K562 (cell line): ENCODE measurements at regions not wholly inside any gene's neighbourhood (a gene's known extent, or its start where the extent isn't known, plus 50 kb on each side); places are given as distances from the start of the nearest gene placed in this dataset.

ENCODE experiments used
- ATAC-seq: fragments of 200-7000 bp; cut with Tn5 transposase; 3 replicates; pipeline ENCODE4 v1.9.1; 2020; ENCODE audit warnings: moderate library complexity
- BruUV-seq: library from RNA; stranded (reverse); fragments of 400-500 nt; replicated peaks from 2 replicates; lab custom pipeline; 2021; lab: Mats Ljungman, UMichigan
- CTCF ChIA-PET: fragments of 300-600 bp; formaldehyde crosslinking; extraction: SDS; loops from one replicate; lab custom pipeline; 2021; ENCODE audit warnings: low intra/inter-chr PET ratio; lab: Yijun Ruan, JAX
- POLR2A ChIA-PET: fragments of 300-600, 350-650 bp; sonication (Branson Sonifier 250); formaldehyde crosslinking; extraction: SDS; loops from one replicate; lab custom pipeline; 2021; ENCODE audit warnings: antibody characterized with exemption, inconsistent platforms; lab: Yijun Ruan, JAX
- DNase-seq, 4 experiments: peaks; one replicate each; pipeline versions ENCODE4 v3.0.0 to v3.0.0-alpha.2; 2011 to 2018; ENCODE audit warnings: low spot score in 3 of 4, mixed read lengths in 3 of 4; ENCODE audit errors: extremely low read depth in 1 of 4
- FAIRE-seq: peaks from 2 replicates; lab custom pipeline; 2011; peaks lifted over from hg19 to GRCh38; lab: Jason Lieb, UNC
- H2AFZ ChIP-seq: 2 replicates; pipeline ENCODE4 v1.6.0; 2011; ENCODE audit warnings: low read depth, low read length, control low read depth, inconsistent platforms
- H3K27ac ChIP-seq: fragments of 200-600 bp; 3 replicates; pipeline ENCODE4 v1.8.0; 2011; ENCODE audit warnings: low read depth, mild to moderate bottlenecking, control low read depth, inconsistent platforms, low read length, moderate library complexity, mixed read lengths; ENCODE audit errors: extremely low read depth
- H3K27me3 ChIP-seq, 2 experiments: fragments of 300-600 bp in 1 of 2; 2 replicates in 1 of 2; 3 replicates in 1 of 2; pipeline versions ENCODE4 v1.6.0 to v1.8.0; 2011; ENCODE audit warnings: inconsistent platforms in 2 of 2, low read length in 2 of 2, mild to moderate bottlenecking in 1 of 2, mixed read lengths in 1 of 2, moderate library complexity in 1 of 2; ENCODE audit not compliant: control insufficient read depth in 2 of 2, insufficient read depth in 2 of 2
- H3K36me3 ChIP-seq: fragments of 300-600 bp; 3 replicates; pipeline ENCODE4 v1.8.0; 2011; ENCODE audit warnings: mild to moderate bottlenecking, low read length, inconsistent platforms; ENCODE audit not compliant: control insufficient read depth, insufficient read depth
- H3K4me1 ChIP-seq, 2 experiments: fragments of 200-600 bp in 1 of 2; replicated peaks in 1 of 2; 2 replicates in 1 of 2; 3 replicates in 1 of 2; pipeline versions ENCODE4 v1.5.1 to v1.8.0; 2011; ENCODE audit warnings: inconsistent platforms in 2 of 2, low read length in 2 of 2, mild to moderate bottlenecking in 1 of 2, mixed read lengths in 1 of 2, moderate library complexity in 1 of 2; ENCODE audit not compliant: control insufficient read depth in 2 of 2, insufficient read depth in 2 of 2
- H3K4me2 ChIP-seq: 2 replicates; pipeline ENCODE4 v1.6.1; 2011; ENCODE audit warnings: low read length, control low read depth, inconsistent platforms, mixed read lengths; ENCODE audit not compliant: insufficient read depth
- H3K4me3 ChIP-seq: fragments of 200-600 bp; sonication (generic), shearing (Covaris generic); 2 replicates; pipeline ENCODE4 v1.5.1; 2016; ENCODE audit warnings: control low read depth, inconsistent platforms
- H3K79me2 ChIP-seq: fragments of 200-600 bp; 3 replicates; pipeline ENCODE4 v1.8.0; 2011; ENCODE audit warnings: low read length, inconsistent platforms; ENCODE audit not compliant: control insufficient read depth, insufficient read depth
- H3K9ac ChIP-seq, 2 experiments: 2 replicates each; pipeline versions ENCODE4 v1.6.0 to v1.6.1; 2011; ENCODE audit warnings: low read depth in 2 of 2, low read length in 2 of 2, control low read depth in 1 of 2, inconsistent platforms in 1 of 2, mild to moderate bottlenecking in 1 of 2, mixed read lengths in 1 of 2; ENCODE audit not compliant: insufficient read depth in 1 of 2
- H3K9me1 ChIP-seq: one replicate; pipeline ENCODE4 v1.6.0; 2011; ENCODE audit warnings: inconsistent platforms, mild to moderate bottlenecking, low read length, moderate library complexity; ENCODE audit not compliant: control insufficient read depth, insufficient read depth
- H3K9me3 ChIP-seq: replicated peaks from 2 replicates; pipeline ENCODE4 v1.5.1; 2011; ENCODE audit warnings: low read depth, low read length, inconsistent platforms; ENCODE audit not compliant: control insufficient read depth, insufficient read depth
- H4K20me1 ChIP-seq: replicated peaks from 2 replicates; pipeline ENCODE4 v1.6.1; 2011; ENCODE audit warnings: low read length, inconsistent platforms, mixed read lengths; ENCODE audit not compliant: control insufficient read depth, insufficient read depth
- CBX3 ChIP-seq, 2 experiments: IDR thresholded peaks; 1 replicate in 1 of 2; 2 replicates in 1 of 2; pipeline ENCODE4 v1.6.1; 2012; ENCODE audit warnings: inconsistent platforms in 2 of 2, low read length in 2 of 2, borderline replicate concordance in 1 of 2, control low read depth in 1 of 2
- ESRRB ChIP-seq: fragments of 250-450 bp; sonication (Bioruptor Pico); IDR thresholded peaks from 2 replicates; pipeline ENCODE4 v1.5.0; 2020; ENCODE audit warnings: mild to moderate bottlenecking, moderate library complexity, borderline replicate concordance
- NBN ChIP-seq: fragments of 450-650 bp; IDR thresholded peaks from 2 replicates; pipeline ENCODE4 v1.6.1; 2016; ENCODE audit warnings: low read depth, mild to moderate bottlenecking
- NCOA6 ChIP-seq: fragments of 450-650 bp; IDR thresholded peaks from 2 replicates; pipeline ENCODE4 v1.6.1; 2017; ENCODE audit warnings: mild to moderate bottlenecking
- NELFE ChIP-seq: IDR thresholded peaks from 2 replicates; pipeline ENCODE4 v1.6.1; 2011; ENCODE audit warnings: mild to moderate bottlenecking; ENCODE audit not compliant: insufficient read depth, insufficient read length
- RFX1 ChIP-seq: fragments of 450-650 bp; IDR thresholded peaks from 2 replicates; pipeline ENCODE4 v1.6.1; 2016; ENCODE audit warnings: mild to moderate bottlenecking, moderate library complexity
- SAP30 ChIP-seq: fragments of 200-600 bp; sonication (generic); IDR thresholded peaks from 2 replicates; pipeline ENCODE4 v1.6.1; 2012; ENCODE audit warnings: borderline replicate concordance, low read depth, mild to moderate bottlenecking, moderate library complexity, low read length, control low read depth, inconsistent platforms; ENCODE audit not compliant: insufficient read depth, poor library complexity, severe bottlenecking
- SRSF7 ChIP-seq: fragments of 200-400 bp; formaldehyde crosslinking; optimal IDR thresholded peaks from 2 replicates; pipeline ENCODE3; 2017; ENCODE audit warnings: mild to moderate bottlenecking, low read depth, low read length
- STAT5A ChIP-seq: IDR thresholded peaks from 2 replicates; pipeline ENCODE4 v1.6.1; 2012; ENCODE audit warnings: low read length, inconsistent platforms, borderline replicate concordance
- ZKSCAN1 ChIP-seq: fragments of 150-350 bp; IDR thresholded peaks from 2 replicates; pipeline ENCODE4 v1.6.1; 2016; ENCODE audit warnings: low read depth, low read length
- ZNF134 ChIP-seq: fragments of 250-450 bp; sonication (Bioruptor Pico); conservative IDR thresholded peaks from 2 replicates; pipeline ENCODE4 v1.4.0; 2020
- ZNF561 ChIP-seq: fragments of 450-650 bp; formaldehyde crosslinking; conservative IDR thresholded peaks from 2 replicates; pipeline ENCODE4 v1.4.0; 2020; ENCODE audit warnings: mild to moderate bottlenecking, moderate library complexity
- ZNF668 ChIP-seq: fragments of 250-450 bp; sonication (Bioruptor Pico); IDR thresholded peaks from 2 replicates; pipeline ENCODE4 v1.8.0; 2022; ENCODE audit warnings: mild to moderate bottlenecking, inconsistent platforms
- WGBS: fragments of 100-300 bp; shearing (Covaris generic); methylation state at CpG from one replicate; pipeline ENCODE4 v1.1.6; 2016; ENCODE audit warnings: low coverage, mixed read lengths; ENCODE audit not compliant: insufficient coverage; ENCODE audit errors: missing lambda C conversion rate; 5-methylcytosine and 5-hydroxymethylcytosine counted together
- in situ Hi-C: fragments of 300-500 bp; cut with MboI; formaldehyde crosslinking; loops from 4 replicates; pipeline ENCODE4 v1.15.0; 2018; ENCODE audit warnings: inconsistent platforms, mixed read lengths
- intact Hi-C: fragments of 100-400 bp; cut with micrococcal nuclease; formaldehyde crosslinking; loops from 2 replicates; pipeline ENCODE4 v1.14.2; 2022
- TF ChIP-seq, protein P1 (sequence below): sonication (generic); formaldehyde crosslinking; IDR thresholded peaks from 2 replicates; pipeline ENCODE4 v1.8.0; 2023; ENCODE audit warnings: mild to moderate bottlenecking, missing genetic modification reagents
- TF ChIP-seq, protein P2 (sequence below), 3 experiments: fragments of 200-800 bp in 1 of 3; sonication (Bioruptor generic) in 1 of 3; sonication (generic) in 1 of 3; formaldehyde crosslinking in 1 of 3; IDR thresholded peaks; 2 replicates each; pipeline versions ENCODE4 v1.6.1 to v1.8.0; 2016 to 2022; ENCODE audit warnings: mild to moderate bottlenecking in 2 of 3, missing compliant biosample characterization in 2 of 3, missing genetic modification characterization in 2 of 3, missing genetic modification reagents in 1 of 3
- TF ChIP-seq, protein P3 (sequence below): sonication (generic); formaldehyde crosslinking; IDR thresholded peaks from 2 replicates; pipeline ENCODE4 v1.8.1; 2022; ENCODE audit warnings: missing genetic modification reagents
- TF ChIP-seq, protein P4 (sequence below): fragments of 450-650 bp; IDR thresholded peaks from 2 replicates; pipeline ENCODE4 v1.7.0; 2016; ENCODE audit warnings: borderline replicate concordance

DNA sequence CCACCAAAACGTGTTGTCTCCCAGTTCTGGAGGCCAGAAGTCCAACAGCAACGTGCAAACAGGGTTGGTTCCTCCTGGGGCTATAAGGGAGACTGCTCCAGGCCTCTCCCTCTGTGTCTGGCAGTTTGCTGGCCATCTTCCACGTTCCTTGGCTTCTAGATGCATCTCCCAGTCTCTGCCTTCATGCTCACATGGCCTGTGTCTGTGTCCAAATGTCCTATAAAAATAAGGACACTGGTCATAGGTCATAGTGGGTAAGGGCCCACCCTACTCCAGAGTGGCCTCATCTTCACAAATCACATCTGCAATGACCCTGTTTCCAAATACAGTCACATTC lies 69.4 kb upstream of the TAF1B start (continued):
- TF ChIP-seq, protein P1, sequence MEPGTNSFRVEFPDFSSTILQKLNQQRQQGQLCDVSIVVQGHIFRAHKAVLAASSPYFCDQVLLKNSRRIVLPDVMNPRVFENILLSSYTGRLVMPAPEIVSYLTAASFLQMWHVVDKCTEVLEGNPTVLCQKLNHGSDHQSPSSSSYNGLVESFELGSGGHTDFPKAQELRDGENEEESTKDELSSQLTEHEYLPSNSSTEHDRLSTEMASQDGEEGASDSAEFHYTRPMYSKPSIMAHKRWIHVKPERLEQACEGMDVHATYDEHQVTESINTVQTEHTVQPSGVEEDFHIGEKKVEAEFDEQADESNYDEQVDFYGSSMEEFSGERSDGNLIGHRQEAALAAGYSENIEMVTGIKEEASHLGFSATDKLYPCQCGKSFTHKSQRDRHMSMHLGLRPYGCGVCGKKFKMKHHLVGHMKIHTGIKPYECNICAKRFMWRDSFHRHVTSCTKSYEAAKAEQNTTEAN (CRISPR knock-in tag), result no peak
- TF ChIP-seq STAT5A (no peak), ZNF561 (no peak)
- TF ChIP-seq, all 486 proteins: peak for 0

DNA sequence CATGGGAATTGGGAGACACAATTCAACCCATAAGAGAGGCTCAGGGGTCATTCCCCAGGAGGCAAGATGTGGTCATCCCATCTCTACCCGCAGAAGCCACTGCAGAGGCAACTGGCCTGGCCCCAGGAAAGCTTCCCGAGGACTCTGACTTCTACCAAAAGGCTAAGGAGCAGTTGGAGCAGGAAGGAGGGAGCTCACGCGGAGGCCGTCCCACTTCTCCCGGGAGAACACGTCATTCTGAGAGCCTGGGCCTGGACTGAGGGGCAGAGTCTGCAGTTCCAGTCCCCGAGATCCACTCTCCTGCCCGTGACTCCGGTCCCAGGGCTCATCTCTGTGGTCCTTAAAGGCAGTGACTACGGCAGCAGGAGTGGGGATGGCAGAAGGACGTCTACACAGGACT lies 69.0 kb upstream of the TAF1B start:
- Histone ChIP-seq H3K4me3 (no peak overlapping the region), H3K9me3 (no peaks in the 10 kb centered on the region), H3K79me2 (no peaks in the 10 kb centered on the region), H3K9me1 (peaks cover 4% of the 10 kb centered on the region), H3K4me1 (peaks cover 13 to 45% of the 10 kb centered on the region in 2 experiments; a peak in 4 of 5 replicates), H3K9ac (no peak overlapping the region), H2AFZ (no peak overlapping the region), H4K20me1 (0 out of 2 replicates have a peak, but pooled peaks cover 3% of the 10 kb centered on the region), H3K27me3 (peaks cover 0 to 4% of the 10 kb centered on the region in 2 experiments; a peak in 2 of 5 replicates), H3K4me2 (no peak overlapping the region), H3K36me3 (no peaks in the 10 kb centered on the region), H3K27ac (no peak overlapping the region)
- no peak for FAIRE-seq
- 45% methylated on average over 12 of the region's 12 CpGs for WGBS
- ATAC-seq, result no peak
- in situ Hi-C loops, result no loop called here
- no peak for DNase-seq
- BruUV-seq, result no TSS peak
- intact Hi-C loops, result loop anchor here (10.0 kb wide), 1 partner anchor 289 kb away; no protein-coding TSS in a partner anchor
- CTCF ChIA-PET, result no interaction called here
- POLR2A ChIA-PET, result interaction anchor here (0.9 to 1.1 kb wide), 2 partner anchors 9 to 10 kb away, joined by 3 read pairs; no protein-coding TSS in a partner anchor
- TF ChIP-seq, protein P2, sequence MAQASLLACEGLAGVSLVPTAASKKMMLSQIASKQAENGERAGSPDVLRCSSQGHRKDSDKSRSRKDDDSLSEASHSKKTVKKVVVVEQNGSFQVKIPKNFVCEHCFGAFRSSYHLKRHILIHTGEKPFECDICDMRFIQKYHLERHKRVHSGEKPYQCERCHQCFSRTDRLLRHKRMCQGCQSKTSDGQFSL (CRISPR knock-in tag; IDR thresholded peaks at IDR 0.05), result no peak
- TF ChIP-seq, protein P2 (tag; IDR thresholded peaks at IDR 0.05), result no peak
- TF ChIP-seq, protein P3, sequence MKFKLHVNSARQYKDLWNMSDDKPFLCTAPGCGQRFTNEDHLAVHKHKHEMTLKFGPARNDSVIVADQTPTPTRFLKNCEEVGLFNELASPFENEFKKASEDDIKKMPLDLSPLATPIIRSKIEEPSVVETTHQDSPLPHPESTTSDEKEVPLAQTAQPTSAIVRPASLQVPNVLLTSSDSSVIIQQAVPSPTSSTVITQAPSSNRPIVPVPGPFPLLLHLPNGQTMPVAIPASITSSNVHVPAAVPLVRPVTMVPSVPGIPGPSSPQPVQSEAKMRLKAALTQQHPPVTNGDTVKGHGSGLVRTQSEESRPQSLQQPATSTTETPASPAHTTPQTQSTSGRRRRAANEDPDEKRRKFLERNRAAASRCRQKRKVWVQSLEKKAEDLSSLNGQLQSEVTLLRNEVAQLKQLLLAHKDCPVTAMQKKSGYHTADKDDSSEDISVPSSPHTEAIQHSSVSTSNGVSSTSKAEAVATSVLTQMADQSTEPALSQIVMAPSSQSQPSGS (CRISPR knock-in tag), result no peak
- TF ChIP-seq ZNF668 (CRISPR knock-in tag) (no peak), ZNF134 (CRISPR knock-in tag) (no peak), RFX1 (no peak), NELFE (no peak), NCOA6 (no peak), NBN (no peak), CBX3 (IDR thresholded peaks at IDR 0.05; ENCODE audit: borderline replicate concordance in 1 of 2, low read length in 2 of 2) (no peak), SRSF7 (no peak), ESRRB (CRISPR knock-in tag) (no peak), SAP30 (no peak), ZKSCAN1 (no peak)
- TF ChIP-seq, protein P4, sequence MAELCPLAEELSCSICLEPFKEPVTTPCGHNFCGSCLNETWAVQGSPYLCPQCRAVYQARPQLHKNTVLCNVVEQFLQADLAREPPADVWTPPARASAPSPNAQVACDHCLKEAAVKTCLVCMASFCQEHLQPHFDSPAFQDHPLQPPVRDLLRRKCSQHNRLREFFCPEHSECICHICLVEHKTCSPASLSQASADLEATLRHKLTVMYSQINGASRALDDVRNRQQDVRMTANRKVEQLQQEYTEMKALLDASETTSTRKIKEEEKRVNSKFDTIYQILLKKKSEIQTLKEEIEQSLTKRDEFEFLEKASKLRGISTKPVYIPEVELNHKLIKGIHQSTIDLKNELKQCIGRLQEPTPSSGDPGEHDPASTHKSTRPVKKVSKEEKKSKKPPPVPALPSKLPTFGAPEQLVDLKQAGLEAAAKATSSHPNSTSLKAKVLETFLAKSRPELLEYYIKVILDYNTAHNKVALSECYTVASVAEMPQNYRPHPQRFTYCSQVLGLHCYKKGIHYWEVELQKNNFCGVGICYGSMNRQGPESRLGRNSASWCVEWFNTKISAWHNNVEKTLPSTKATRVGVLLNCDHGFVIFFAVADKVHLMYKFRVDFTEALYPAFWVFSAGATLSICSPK, result no peak
